Lung (tissue), 11 donors: ENCODE measurements at regions not wholly inside any gene's neighbourhood (a gene's known extent, or its start where the extent isn't known, plus 50 kb on each side); places are given as distances from the start of the nearest gene placed in this dataset.

Experiments used
- ATAC-seq: fragments of 200-7000 bp; cut with Tn5 transposase; one replicate; pipeline ENCODE4 v1.9.1; 2020; ENCODE audit warnings: moderate number of reproducible peaks; ENCODE audit not compliant: insufficient read depth, low FRiP score
- DNase-seq, 3 donors: peaks; one replicate each; pipeline ENCODE4 v3.0.0-alpha.2; 2013 to 2017
- H3K27ac ChIP-seq, 2 donors: one replicate each; pipeline ENCODE4 v1.5.1; 2013; ENCODE audit warnings: mild to moderate bottlenecking in 2 of 2, moderate library complexity in 2 of 2, control low read depth in 1 of 2, inconsistent platforms in 1 of 2, low read depth in 1 of 2, low read length in 1 of 2
- H3K27me3 ChIP-seq, 3 donors: one replicate each; pipeline ENCODE4 v1.5.1; 2013; ENCODE audit warnings: low read length in 2 of 3; ENCODE audit not compliant: control insufficient read depth in 3 of 3, insufficient read depth in 3 of 3
- H3K36me3 ChIP-seq, 4 donors: one replicate each; pipeline ENCODE4 v1.5.1; 2013; ENCODE audit warnings: low read length in 4 of 4, mild to moderate bottlenecking in 1 of 4, moderate library complexity in 1 of 4; ENCODE audit not compliant: control insufficient read depth in 4 of 4, insufficient read depth in 4 of 4
- H3K4me1 ChIP-seq, 5 donors: one replicate each; pipeline ENCODE4 v1.5.1; 2013; ENCODE audit warnings: low read length in 5 of 5, mild to moderate bottlenecking in 2 of 5, moderate library complexity in 1 of 5; ENCODE audit not compliant: control insufficient read depth in 5 of 5, insufficient read depth in 5 of 5
- H3K4me3 ChIP-seq: one replicate; pipeline ENCODE4 v1.5.1; 2013; ENCODE audit warnings: mild to moderate bottlenecking, control low read depth, moderate library complexity
- H3K9ac ChIP-seq, 2 donors: one replicate each; pipeline ENCODE4 v1.5.1; 2013; ENCODE audit warnings: low read length in 2 of 2, control low read depth in 1 of 2; ENCODE audit not compliant: insufficient read depth in 1 of 2
- H3K9me3 ChIP-seq, 4 donors: one replicate each; pipeline ENCODE4 v1.5.1; 2013; ENCODE audit warnings: low read length in 3 of 4, mild to moderate bottlenecking in 1 of 4, moderate library complexity in 1 of 4; ENCODE audit not compliant: control insufficient read depth in 4 of 4, insufficient read depth in 3 of 4
- CTCF ChIP-seq: IDR thresholded peaks from 2 replicates; pipeline ENCODE4 v1.5.1; 2012; ENCODE audit warnings: mild to moderate bottlenecking; ENCODE audit errors: control extremely low read depth, extremely low read depth
- WGBS, 2 donors: extraction: QIAGEN DNeasy Blood & Tissue Kit; methylation state at CpG; one replicate each; pipeline ENCODE4 v1.1.7; 2013; 5-methylcytosine and 5-hydroxymethylcytosine counted together
- donor health status: control.
- donor health status: control.
- donor health status: Bipolar disorder and iron deficiency.
- donor health status: healthy.
- donor health status: DM: yes; HTN: yes; CAD: no.

- H3K27me3 ChIP-seq = peaks cover 0 to 2% (median 2%) of the 10 kb centered on the region in 3 donors
- DNase-seq = no peak
- H3K9ac ChIP-seq = no peak overlapping the region
- no peak overlapping the region for H3K4me3 ChIP-seq
- peaks cover 0 to 1% (median 0%) of the 10 kb centered on the region in 5 donors for H3K4me1 ChIP-seq
- no peak overlapping the region for H3K27ac ChIP-seq
- no peaks in the 10 kb centered on the region for H3K36me3 ChIP-seq
- H3K9me3 ChIP-seq = no peaks in the 10 kb centered on the region
- no peak for TF ChIP-seq CTCF
- WGBS, 2 donors = 58 to 59% methylated on average over 1 of the region's 1 CpG
- no peak for ATAC-seq
These were observed 140.4 kb downstream of the PMP22 start for GRCh38 chr17:15124746-15125145.

GRCh38 chr17:15124264-15124595, 140.9 kb downstream of the PMP22 start:
- TF ChIP-seq CTCF = no peak
- no peak overlapping the region for H3K4me3 ChIP-seq
- H3K4me1 ChIP-seq = peaks cover 0 to 1% (median 0%) of the 10 kb centered on the region in 5 donors
- 42 to 50% methylated on average over 2 of the region's 2 CpGs for WGBS, 2 donors
- H3K27me3 ChIP-seq = peaks cover 0 to 2% (median 0%) of the 10 kb centered on the region in 3 donors
- no peak overlapping the region for H3K27ac ChIP-seq
- H3K9ac ChIP-seq = no peak overlapping the region
- H3K9me3 ChIP-seq = no peaks in the 10 kb centered on the region
- ATAC-seq (no peak), DNase-seq (no peak)
- H3K36me3 ChIP-seq = no peaks in the 10 kb centered on the region

- Histone ChIP-seq H3K9me3 (no peaks in the 10 kb centered on the region), H3K27me3 (peaks cover 0 to 2% (median 0%) of the 10 kb centered on the region in 3 donors), H3K4me1 (peaks cover 0 to 1% (median 0%) of the 10 kb centered on the region in 5 donors), H3K4me3 (no peak overlapping the region), H3K9ac (no peak overlapping the region), H3K36me3 (no peaks in the 10 kb centered on the region), H3K27ac (no peak overlapping the region)
- ATAC-seq = no peak
- DNase-seq = no peak
- TF ChIP-seq CTCF = no peak
- 74 to 81% methylated on average over 5 of the region's 5 CpGs for WGBS, 2 donors
These were observed 141.4 kb downstream of the PMP22 start for GRCh38 chr17:15123593-15124263.

- Histone ChIP-seq H3K9me3 (no peaks in the 10 kb centered on the region), H3K27ac (no peak overlapping the region), H3K4me1 (peaks cover 0 to 1% (median 0%) of the 10 kb centered on the region in 5 donors), H3K9ac (no peak overlapping the region), H3K4me3 (no peak overlapping the region), H3K36me3 (no peaks in the 10 kb centered on the region), H3K27me3 (peaks cover 0 to 2% (median 0%) of the 10 kb centered on the region in 3 donors)
- WGBS, 2 donors = 70 to 77% methylated on average over 4 of the region's 4 CpGs
- TF ChIP-seq CTCF = no peak
- DNase-seq (no peak), ATAC-seq (no peak)
These were observed 142.3 kb downstream of the PMP22 start for GRCh38 chr17:15122857-15123256.
